ENCODE measurements at regions not wholly inside any gene's neighbourhood (a gene's known extent, or its start where the extent isn't known, plus 50 kb on each side); places are given as distances from the start of the nearest gene placed in this dataset.

GRCh38 chrX:82675104-82675503 lies 833.0 kb upstream of the POU3F4 start:
- TF ChIP-seq CTCF (IDR thresholded peaks at IDR 0.05) = no peak
- TF ChIP-seq ZFX (IDR thresholded peaks at IDR 0.05; ENCODE audit: borderline replicate concordance) = no peak
